ENCODE measurements at regions not wholly inside any gene's neighbourhood (a gene's known extent, or its start where the extent isn't known, plus 50 kb on each side); places are given as distances from the start of the nearest gene placed in this dataset.

DNA sequence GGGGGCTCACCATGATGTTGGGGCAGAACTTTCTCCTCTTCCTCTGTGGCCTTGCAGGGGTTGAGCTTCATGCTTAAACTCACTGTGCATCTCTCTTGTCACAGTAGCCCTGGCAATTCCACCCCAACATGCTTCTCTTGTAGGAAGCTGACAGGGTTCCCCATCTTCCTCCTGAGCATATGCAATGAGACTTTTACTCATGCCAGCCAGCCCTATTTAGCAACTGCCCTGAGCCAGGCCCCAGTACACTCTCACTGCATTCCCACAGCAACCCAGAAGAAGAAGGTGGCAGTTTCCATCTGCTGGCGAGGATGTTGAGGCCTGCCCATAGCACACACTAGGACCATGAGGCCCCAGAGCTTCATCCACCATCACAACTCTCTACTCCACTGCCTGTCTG, 72.2 kb upstream of the TEX51 start:
- no peaks in the 10 kb centered on the region for H3K4me1 ChIP-seq (ENCODE audit: control insufficient read depth, extremely low read depth, insufficient read depth, low read length)
- no peak for TF ChIP-seq EZH2 (IDR thresholded peaks at IDR 0.05; ENCODE audit: low read length, missing control alignments)
- TF ChIP-seq CTCF (conservative IDR thresholded peaks at IDR 0.05 in 1 of 2, IDR thresholded peaks at IDR 0.05 in 1 of 2; ENCODE audit: low read depth in 1 of 2, low read length in 2 of 2) = no peak
- no peak overlapping the region for H3K9ac ChIP-seq (ENCODE audit: insufficient read depth, low read length)

GRCh38 chr2:126827371-126827770, 71.3 kb upstream of the TEX51 start:
- Histone ChIP-seq H2AFZ (ENCODE audit: low read length) (no peak overlapping the region), H3K36me3 (ENCODE audit: control insufficient read depth, insufficient read depth, low read length) (no peaks in the 10 kb centered on the region), H3K4me2 (ENCODE audit: extremely low read depth, insufficient read depth, low read length) (no peak overlapping the region), H3K79me2 (ENCODE audit: control insufficient read depth, insufficient read depth, low read length) (no peaks in the 10 kb centered on the region), H3K27me3 (ENCODE audit: control insufficient read depth, insufficient read depth, low read length) (no peaks in the 10 kb centered on the region), H4K20me1 (ENCODE audit: control insufficient read depth, extremely low read depth, insufficient read depth, low read length) (no peaks in the 10 kb centered on the region), H3K4me1 (ENCODE audit: control insufficient read depth, extremely low read depth, insufficient read depth, low read length) (no peaks in the 10 kb centered on the region), H3K4me3 (replicated peaks in 1 of 4; ENCODE audit: control extremely low read depth in 1 of 4, insufficient read depth in 1 of 4, low read depth in 3 of 4, low read length in 4 of 4) (no peak overlapping the region), H3K9ac (ENCODE audit: insufficient read depth, low read length) (no peak overlapping the region), H3K27ac (ENCODE audit: insufficient read depth, low read length) (no peak overlapping the region), H3K9me3 (ENCODE audit: control insufficient read depth, insufficient read depth, low read depth, low read length) (no peaks in the 10 kb centered on the region)
- no peak for DNase-seq (ENCODE audit: low read depth in 2 of 2)
- no peak for TF ChIP-seq EZH2 (IDR thresholded peaks at IDR 0.05; ENCODE audit: low read length, missing control alignments)

More for the DNA sequence above, 72.2 kb upstream of the TEX51 start:
- Histone ChIP-seq H3K9me3 (ENCODE audit: control insufficient read depth, insufficient read depth, low read depth, low read length) (no peaks in the 10 kb centered on the region), H3K36me3 (ENCODE audit: control insufficient read depth, insufficient read depth, low read length) (no peaks in the 10 kb centered on the region), H2AFZ (ENCODE audit: low read length) (no peak overlapping the region), H3K4me2 (ENCODE audit: extremely low read depth, insufficient read depth, low read length) (no peak overlapping the region), H3K79me2 (ENCODE audit: control insufficient read depth, insufficient read depth, low read length) (no peaks in the 10 kb centered on the region), H3K4me3 (replicated peaks in 1 of 4; ENCODE audit: control extremely low read depth in 1 of 4, insufficient read depth in 1 of 4, low read depth in 3 of 4, low read length in 4 of 4) (no peak overlapping the region), H3K27me3 (ENCODE audit: control insufficient read depth, insufficient read depth, low read length) (no peaks in the 10 kb centered on the region), H4K20me1 (ENCODE audit: control insufficient read depth, extremely low read depth, insufficient read depth, low read length) (no peaks in the 10 kb centered on the region), H3K27ac (ENCODE audit: insufficient read depth, low read length) (no peak overlapping the region)
- no peak for DNase-seq (ENCODE audit: low read depth in 2 of 2)

DNA sequence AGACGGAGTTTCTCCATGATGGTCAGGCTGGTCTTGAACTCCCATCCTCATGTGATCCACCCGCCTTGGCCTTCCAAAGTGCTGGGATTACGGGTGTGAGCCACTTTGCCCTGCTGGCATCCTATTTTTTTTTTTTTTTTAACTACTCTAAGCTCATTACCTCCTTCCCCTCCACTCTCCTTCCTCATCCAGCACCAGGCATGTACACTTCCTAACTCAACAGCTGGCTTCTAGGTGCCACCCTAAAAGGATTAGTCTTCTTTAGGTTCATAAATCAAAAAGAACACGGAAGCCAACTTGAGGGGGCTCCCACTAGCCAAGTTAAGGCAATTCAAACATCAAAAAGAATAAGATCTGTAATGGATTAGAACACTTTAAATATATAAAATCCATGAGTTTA, 70.6 kb upstream of the TEX51 start:
- no peaks in the 10 kb centered on the region for H3K9me3 ChIP-seq (ENCODE audit: control insufficient read depth, insufficient read depth, low read depth, low read length)
- H3K27me3 ChIP-seq (ENCODE audit: control insufficient read depth, insufficient read depth, low read length) = no peaks in the 10 kb centered on the region
- no peak overlapping the region for H3K9ac ChIP-seq (ENCODE audit: insufficient read depth, low read length)
- no peak overlapping the region for H3K4me3 ChIP-seq (replicated peaks in 1 of 4; ENCODE audit: control extremely low read depth in 1 of 4, insufficient read depth in 1 of 4, low read depth in 3 of 4, low read length in 4 of 4)
- H2AFZ ChIP-seq (ENCODE audit: low read length) = no peak overlapping the region
- no peak for TF ChIP-seq CTCF (conservative IDR thresholded peaks at IDR 0.05 in 1 of 2, IDR thresholded peaks at IDR 0.05 in 1 of 2; ENCODE audit: low read depth in 1 of 2, low read length in 2 of 2)
- no peak for TF ChIP-seq EZH2 (IDR thresholded peaks at IDR 0.05; ENCODE audit: low read length, missing control alignments)
- no peaks in the 10 kb centered on the region for H3K79me2 ChIP-seq (ENCODE audit: control insufficient read depth, insufficient read depth, low read length)
- H3K4me1 ChIP-seq (ENCODE audit: control insufficient read depth, extremely low read depth, insufficient read depth, low read length) = no peaks in the 10 kb centered on the region
- DNase-seq (ENCODE audit: low read depth in 2 of 2) = no peak
- H3K36me3 ChIP-seq (ENCODE audit: control insufficient read depth, insufficient read depth, low read length) = no peaks in the 10 kb centered on the region
- H4K20me1 ChIP-seq (ENCODE audit: control insufficient read depth, extremely low read depth, insufficient read depth, low read length) = no peaks in the 10 kb centered on the region
- H3K4me2 ChIP-seq (ENCODE audit: extremely low read depth, insufficient read depth, low read length) = no peak overlapping the region
- H3K27ac ChIP-seq (ENCODE audit: insufficient read depth, low read length) = no peak overlapping the region
